Ascending aorta (tissue), 2 donors: ENCODE measurements at regions not wholly inside any gene's neighbourhood (a gene's known extent, or its start where the extent isn't known, plus 50 kb on each side); places are given as distances from the start of the nearest gene placed in this dataset.
"Not testable (repeated sequence)": the region's sequence is repeated elsewhere in the genome, so short reads cannot be mapped to it uniquely, and the experiment has no call there.

Experiments used
- DNase-seq, 2 donors: peaks; one replicate each; pipeline ENCODE4 v3.0.0-alpha.2; 2019; ENCODE audit warnings: low spot score in 2 of 2
- H3K27ac ChIP-seq, 2 donors: fragments of 200-600 bp; sonication (generic); one replicate each; pipeline ENCODE4 v1.5.1; 2016 to 2017; ENCODE audit warnings: mild to moderate bottlenecking in 1 of 2
- H3K27me3 ChIP-seq: fragments of 200-600 bp; sonication (generic); one replicate; pipeline ENCODE4 v1.5.1; 2017
- H3K36me3 ChIP-seq, 2 donors: fragments of 200-600 bp; sonication (generic); one replicate each; pipeline ENCODE4 v1.5.1; 2016
- H3K4me1 ChIP-seq, 2 donors: fragments of 200-600 bp; sonication (generic); one replicate each; pipeline ENCODE4 v1.5.1; 2016 to 2017; ENCODE audit warnings: mild to moderate bottlenecking in 1 of 2
- H3K4me3 ChIP-seq, 2 donors: fragments of 200-600 bp; sonication (generic); one replicate each; pipeline ENCODE4 v1.5.1; 2016 to 2017; ENCODE audit warnings: mild to moderate bottlenecking in 1 of 2
- H3K9me3 ChIP-seq, 2 donors: fragments of 200-600 bp; sonication (generic); one replicate each; pipeline ENCODE4 v1.5.1; 2016
- intact Hi-C: fragments of 100-400 bp; cut with DNase I; formaldehyde crosslinking; loops from one replicate; pipeline ENCODE4 v1.15.1; 2023
- TF ChIP-seq, protein P1 (sequence below), 3 experiments: fragments of 200-600 bp in 2 of 3; fragments of 450-650 bp in 1 of 3; sonication (generic) in 2 of 3; IDR thresholded peaks; one replicate each; pipeline ENCODE4 v1.5.1; 2016 to 2019; ENCODE audit warnings: antibody characterized with exemption in 3 of 3, mild to moderate bottlenecking in 1 of 3, moderate library complexity in 1 of 3

DNA sequence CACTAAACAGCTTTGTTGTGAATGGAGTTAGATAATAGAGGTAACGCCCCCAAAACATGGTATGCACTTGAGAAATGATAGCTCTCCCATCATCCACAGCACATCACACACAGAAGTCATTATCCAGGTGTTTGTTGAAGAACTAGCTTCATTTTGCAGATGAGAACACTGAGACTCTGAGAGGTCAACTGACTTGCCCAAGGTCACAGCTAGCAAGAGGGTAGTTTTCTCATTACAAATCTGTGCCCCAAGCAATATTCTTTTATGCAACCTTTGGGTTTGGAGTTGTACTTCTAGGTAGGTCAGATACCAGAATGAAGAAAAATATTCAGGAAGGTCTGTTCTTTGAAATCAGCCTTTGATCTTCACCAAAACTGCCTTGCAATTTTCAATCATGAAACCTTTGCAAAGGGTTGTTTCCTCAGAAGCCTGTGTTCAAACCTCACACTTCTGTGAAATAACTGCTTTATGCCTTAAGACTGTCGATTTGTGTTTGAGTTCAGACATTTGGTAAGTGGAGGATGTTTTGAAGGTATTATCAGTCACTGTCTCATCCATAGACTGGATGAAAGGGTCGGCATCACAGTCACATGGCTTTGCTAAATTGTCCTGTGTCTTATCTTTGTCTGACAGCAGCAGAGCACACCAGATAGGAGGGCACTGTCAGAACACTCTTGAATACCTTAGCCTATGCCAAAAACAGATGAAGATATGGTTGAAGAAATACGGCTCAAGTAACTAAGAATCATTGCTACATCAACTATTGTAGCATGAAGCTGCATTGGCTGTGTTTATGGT is 233.2 kb upstream of the BTG1 start:
- no peak overlapping the region for H3K27ac ChIP-seq
- no peaks in the 10 kb centered on the region for H3K27me3 ChIP-seq
- H3K36me3 ChIP-seq, result no peaks in the 10 kb centered on the region
- H3K9me3 ChIP-seq, result no peaks in the 10 kb centered on the region
- no peaks in the 10 kb centered on the region for H3K4me1 ChIP-seq
- TF ChIP-seq, protein P1, sequence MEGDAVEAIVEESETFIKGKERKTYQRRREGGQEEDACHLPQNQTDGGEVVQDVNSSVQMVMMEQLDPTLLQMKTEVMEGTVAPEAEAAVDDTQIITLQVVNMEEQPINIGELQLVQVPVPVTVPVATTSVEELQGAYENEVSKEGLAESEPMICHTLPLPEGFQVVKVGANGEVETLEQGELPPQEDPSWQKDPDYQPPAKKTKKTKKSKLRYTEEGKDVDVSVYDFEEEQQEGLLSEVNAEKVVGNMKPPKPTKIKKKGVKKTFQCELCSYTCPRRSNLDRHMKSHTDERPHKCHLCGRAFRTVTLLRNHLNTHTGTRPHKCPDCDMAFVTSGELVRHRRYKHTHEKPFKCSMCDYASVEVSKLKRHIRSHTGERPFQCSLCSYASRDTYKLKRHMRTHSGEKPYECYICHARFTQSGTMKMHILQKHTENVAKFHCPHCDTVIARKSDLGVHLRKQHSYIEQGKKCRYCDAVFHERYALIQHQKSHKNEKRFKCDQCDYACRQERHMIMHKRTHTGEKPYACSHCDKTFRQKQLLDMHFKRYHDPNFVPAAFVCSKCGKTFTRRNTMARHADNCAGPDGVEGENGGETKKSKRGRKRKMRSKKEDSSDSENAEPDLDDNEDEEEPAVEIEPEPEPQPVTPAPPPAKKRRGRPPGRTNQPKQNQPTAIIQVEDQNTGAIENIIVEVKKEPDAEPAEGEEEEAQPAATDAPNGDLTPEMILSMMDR (IDR thresholded peaks at IDR 0.05), result no peak
- H3K4me3 ChIP-seq, result no peak overlapping the region
- intact Hi-C loops, result no loop called here
- no peak for DNase-seq

DNA sequence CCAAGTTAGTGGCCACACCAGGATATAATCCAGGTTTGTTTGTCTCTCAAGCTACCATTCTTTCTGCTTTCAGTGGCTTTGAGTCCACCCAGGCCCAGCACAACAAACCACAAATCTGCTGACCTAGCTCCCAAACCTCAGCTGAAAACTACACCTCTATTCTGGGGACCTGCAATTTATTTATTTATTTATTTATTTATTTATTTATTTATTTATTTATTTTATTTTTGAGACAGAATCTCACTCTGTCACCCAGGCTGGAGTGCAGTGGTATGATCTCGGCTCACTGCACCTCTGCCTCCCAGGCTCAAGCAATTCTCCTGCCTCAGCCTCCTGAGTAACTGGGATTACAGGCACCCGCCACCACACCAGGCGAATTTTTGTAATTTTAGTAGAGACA is 229.9 kb upstream of the BTG1 start:
- DNase-seq, H3K4me3 ChIP-seq, H3K27me3 ChIP-seq, H3K36me3 ChIP-seq, H3K9me3 ChIP-seq, intact Hi-C loops, H3K27ac ChIP-seq, H3K4me1 ChIP-seq: not testable (repeated sequence)

DNA sequence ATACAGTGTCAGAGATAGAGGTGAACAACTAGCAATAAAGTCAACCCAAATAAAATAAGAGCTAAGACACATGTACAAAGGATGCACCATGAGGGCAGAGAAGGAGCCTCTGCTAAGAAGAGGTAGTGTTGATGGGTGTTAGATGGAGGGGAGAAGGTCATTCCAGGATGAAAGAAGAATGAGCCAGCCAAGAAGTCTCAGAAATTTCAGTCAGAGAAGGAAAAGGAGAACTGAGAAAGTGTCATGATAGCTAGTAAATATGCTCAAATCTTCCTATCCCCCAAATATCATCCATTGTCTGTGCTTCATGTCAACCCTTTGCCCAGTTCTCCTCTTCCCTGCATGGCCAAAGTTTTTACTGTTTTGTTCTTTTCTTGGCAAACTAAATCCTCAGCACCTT is 225.2 kb upstream of the BTG1 start:
- Histone ChIP-seq H3K36me3 (no peaks in the 10 kb centered on the region), H3K9me3 (no peaks in the 10 kb centered on the region), H3K4me3 (no peak overlapping the region), H3K27me3 (no peaks in the 10 kb centered on the region), H3K4me1 (no peaks in the 10 kb centered on the region), H3K27ac (no peak overlapping the region)
- no peak for DNase-seq
- intact Hi-C loops, result no loop called here
- TF ChIP-seq, protein P1 (IDR thresholded peaks at IDR 0.05), result no peak

DNA sequence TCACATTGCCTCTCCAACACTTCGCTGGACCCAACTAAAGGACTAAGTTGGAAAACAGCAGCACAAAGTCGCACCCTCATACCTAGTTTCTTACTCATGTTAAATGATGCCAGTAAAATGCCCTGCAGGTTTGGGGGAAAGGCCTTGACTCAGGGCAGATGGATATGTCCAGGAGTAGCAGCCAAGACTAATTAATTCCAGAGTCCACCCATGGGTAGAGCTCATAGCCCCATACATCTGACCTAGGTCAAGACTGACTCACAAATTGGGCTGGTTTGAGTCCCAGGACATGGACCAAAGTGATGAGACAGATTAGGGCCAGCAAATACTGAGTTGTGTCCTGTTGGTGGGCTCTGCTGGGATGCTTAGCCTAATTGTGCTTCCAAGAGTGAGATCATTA is 224.0 kb upstream of the BTG1 start:
- TF ChIP-seq, protein P1 (IDR thresholded peaks at IDR 0.05), result no peak
- Histone ChIP-seq H3K9me3 (no peaks in the 10 kb centered on the region), H3K27ac (no peak overlapping the region), H3K4me1 (no peaks in the 10 kb centered on the region), H3K27me3 (no peaks in the 10 kb centered on the region), H3K36me3 (no peaks in the 10 kb centered on the region), H3K4me3 (no peak overlapping the region)
- DNase-seq, result no peak
- intact Hi-C loops, result no loop called here

DNA sequence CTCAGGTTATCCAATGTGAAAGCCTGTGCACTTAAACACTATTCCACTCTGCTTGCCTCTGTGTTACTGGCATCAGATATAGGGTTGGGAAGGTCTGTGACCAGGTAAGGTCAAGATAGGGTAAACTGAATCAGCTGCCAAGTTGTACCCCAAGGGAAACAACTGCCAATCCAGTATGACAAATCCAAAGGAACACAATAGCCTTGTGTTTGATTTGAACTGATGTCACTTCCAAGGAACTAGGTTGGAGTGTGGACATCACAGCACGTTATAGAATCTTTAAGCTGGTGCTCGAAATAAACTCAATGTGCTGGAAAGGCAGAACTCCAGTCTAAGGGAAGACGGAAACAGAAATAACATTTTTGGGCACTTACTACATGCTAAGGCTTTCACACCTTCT is 223.4 kb upstream of the BTG1 start:
- DNase-seq, result no peak
- intact Hi-C loops, result no loop called here
- Histone ChIP-seq H3K36me3 (no peaks in the 10 kb centered on the region), H3K4me1 (no peaks in the 10 kb centered on the region), H3K27me3 (no peaks in the 10 kb centered on the region), H3K27ac (no peak overlapping the region), H3K4me3 (no peak overlapping the region), H3K9me3 (no peaks in the 10 kb centered on the region)
- TF ChIP-seq, protein P1 (IDR thresholded peaks at IDR 0.05), result no peak

DNA sequence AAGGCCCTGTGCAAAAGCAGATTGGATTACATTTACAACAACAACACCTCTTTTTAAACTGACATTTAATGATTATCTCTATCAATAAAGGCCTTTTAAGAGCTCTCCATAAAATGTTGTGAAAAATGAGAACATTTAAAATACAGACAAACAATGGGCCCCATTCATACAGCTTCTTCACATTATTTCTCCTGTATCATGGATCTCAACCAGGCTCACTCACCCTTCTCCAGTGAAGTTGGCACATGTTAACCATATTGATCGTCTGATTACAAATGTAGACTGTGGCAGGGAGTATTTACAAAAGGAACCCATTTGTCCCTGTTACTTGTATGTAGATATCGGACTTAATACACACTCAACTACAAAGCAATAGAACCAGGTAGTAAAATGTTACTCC is 220.2 kb upstream of the BTG1 start:
- no peaks in the 10 kb centered on the region for H3K9me3 ChIP-seq
- no peak for DNase-seq
- H3K27me3 ChIP-seq, result no peaks in the 10 kb centered on the region
- no peak overlapping the region for H3K27ac ChIP-seq
- TF ChIP-seq, protein P1 (IDR thresholded peaks at IDR 0.05), result no peak
- no peaks in the 10 kb centered on the region for H3K36me3 ChIP-seq
- no peaks in the 10 kb centered on the region for H3K4me1 ChIP-seq
- intact Hi-C loops, result no loop called here
- H3K4me3 ChIP-seq, result no peak overlapping the region
